ENCODE measurements at regions not wholly inside any gene's neighbourhood (a gene's known extent, or its start where the extent isn't known, plus 50 kb on each side); places are given as distances from the start of the nearest gene placed in this dataset.

GRCh38 chr20:57076152-57076652 is 190.2 kb downstream of the BMP7 start:
- TF ChIP-seq RAD21 (IDR thresholded peaks at IDR 0.05; ENCODE audit: low read depth): no peak
- TF ChIP-seq NFIC (IDR thresholded peaks at IDR 0.05): no peak
- TF ChIP-seq TAF1 (IDR thresholded peaks at IDR 0.05; ENCODE audit: low read depth): no peak
- no peak for TF ChIP-seq EP300 (IDR thresholded peaks at IDR 0.05; ENCODE audit: borderline replicate concordance)
- no peak for TF ChIP-seq REST (IDR thresholded peaks at IDR 0.05; ENCODE audit: low read depth)
- no peak for TF ChIP-seq MAX (IDR thresholded peaks at IDR 0.05)
- no peak for TF ChIP-seq TEAD4 (IDR thresholded peaks at IDR 0.05)
- no peak for TF ChIP-seq CREB1 (IDR thresholded peaks at IDR 0.05; ENCODE audit: low read depth)
- no peak for TF ChIP-seq FOXM1 (IDR thresholded peaks at IDR 0.05; ENCODE audit: borderline replicate concordance, low read depth)
- TF ChIP-seq YY1 (IDR thresholded peaks at IDR 0.05; ENCODE audit: low read depth): no peak
- TF ChIP-seq USF1 (IDR thresholded peaks at IDR 0.05): no peak
- TF ChIP-seq CEBPB (IDR thresholded peaks at IDR 0.05): no peak

Data from Ishikawa (cell line).